Panc1 (cell line): ENCODE measurements at regions not wholly inside any gene's neighbourhood (a gene's known extent, or its start where the extent isn't known, plus 50 kb on each side); places are given as distances from the start of the nearest gene placed in this dataset.

Experiments
- ATAC-seq: fragments of 200-7000 bp; cut with Tn5 transposase; 2 replicates; pipeline ENCODE4 v1.9.1; 2020; ENCODE audit warnings: mild to moderate bottlenecking, moderate library complexity
- BruUV-seq: library from RNA; stranded (reverse); fragments of 400-500 nt; replicated peaks from 2 replicates; lab custom pipeline; 2021; lab: Mats Ljungman, UMichigan
- CTCF ChIA-PET: fragments of 300-600 bp; sonication (Branson Sonifier 250); formaldehyde crosslinking; loops from one replicate; lab custom pipeline; 2022; ENCODE audit warnings: antibody characterized with exemption; lab: Charles Lee
- POLR2A ChIA-PET: fragments of 300-600 bp; sonication (Branson Sonifier 250); formaldehyde crosslinking; loops from one replicate; lab custom pipeline; 2022; ENCODE audit warnings: antibody characterized with exemption; lab: Charles Lee
- DNase-seq: peaks from one replicate; pipeline ENCODE4 v3.0.0-alpha.2; 2010; ENCODE audit warnings: low read depth, low spot score
- H3K27ac ChIP-seq: 2 replicates; pipeline ENCODE4 v1.5.1; 2011; ENCODE audit warnings: mild to moderate bottlenecking, low read length, inconsistent platforms
- H3K27me3 ChIP-seq: fragments of 200-500 bp; sonication (Bioruptor generic); 2 replicates; pipeline ENCODE4 v1.6.0; 2014; ENCODE audit warnings: low read length, inconsistent platforms; ENCODE audit not compliant: control insufficient read depth, insufficient read depth
- H3K36me3 ChIP-seq: fragments of 200-500 bp; sonication (Bioruptor generic); 2 replicates; pipeline ENCODE4 v1.5.1; 2014; ENCODE audit warnings: inconsistent platforms, mild to moderate bottlenecking, low read length, moderate library complexity; ENCODE audit not compliant: control insufficient read depth, insufficient read depth
- H3K4me1 ChIP-seq: 2 replicates; pipeline ENCODE4 v1.5.1; 2011; ENCODE audit warnings: inconsistent platforms, mild to moderate bottlenecking, low read length, moderate library complexity; ENCODE audit not compliant: control insufficient read depth, insufficient read depth
- H3K4me3 ChIP-seq, 2 experiments: 2 replicates each; pipeline ENCODE4 v1.5.1; 2011 to 2012; ENCODE audit warnings: low read depth in 2 of 2, low read length in 2 of 2, mild to moderate bottlenecking in 2 of 2, inconsistent platforms in 1 of 2, moderate library complexity in 1 of 2
- H3K9me3 ChIP-seq: fragments of 200-500 bp; sonication (Bioruptor generic); 2 replicates; pipeline ENCODE4 v1.5.1; 2014; ENCODE audit warnings: low read depth, mild to moderate bottlenecking, inconsistent platforms, low read length, moderate library complexity; ENCODE audit not compliant: control insufficient read depth, insufficient read depth
- CTCF ChIP-seq: fragments of 450-650 bp; IDR thresholded peaks from 2 replicates; pipeline ENCODE4 v1.5.1; 2017; ENCODE audit warnings: mild to moderate bottlenecking
- POLR2AphosphoS5 ChIP-seq: IDR thresholded peaks from 2 replicates; pipeline ENCODE4 v1.6.1; 2012; ENCODE audit warnings: mild to moderate bottlenecking, low read depth, low read length, moderate library complexity
- REST ChIP-seq, 2 experiments: IDR thresholded peaks; 2 replicates each; pipeline ENCODE4 v1.6.1; 2011 to 2012; ENCODE audit warnings: low read depth in 2 of 2, control low read depth in 1 of 2, low read length in 1 of 2, mild to moderate bottlenecking in 1 of 2, moderate library complexity in 1 of 2; ENCODE audit not compliant: insufficient read depth in 1 of 2
- SIN3A ChIP-seq: IDR thresholded peaks from 2 replicates; pipeline ENCODE4 v1.6.1; 2012; ENCODE audit warnings: low read depth, mild to moderate bottlenecking, low read length, moderate library complexity, borderline replicate concordance; ENCODE audit not compliant: insufficient read depth
- TCF7L2 ChIP-seq: IDR thresholded peaks from 2 replicates; pipeline ENCODE4 v1.6.1; 2011; ENCODE audit warnings: mild to moderate bottlenecking, low read depth, low read length, inconsistent platforms
- in situ Hi-C: cut with HindIII; loops from 2 replicates; pipeline ENCODE4 v1.10.0; 2016; ENCODE audit warnings: low sequenced_read_pairs, low pct_unique_long_range_greater_than_20kb
- intact Hi-C: fragments of 100-400 bp; cut with micrococcal nuclease; formaldehyde crosslinking; loops from one replicate; pipeline ENCODE4 v1.10.0; 2022; ENCODE audit not compliant: unreplicated experiment

GRCh38 chr5:60163762-60164161, 270.2 kb upstream of the PDE4D start:
- no peak overlapping the region for H3K4me3 ChIP-seq
- CTCF ChIA-PET, result no interaction called here
- no TSS peak for BruUV-seq

GRCh38 chr5:60162441-60162840, 268.9 kb upstream of the PDE4D start:
- Histone ChIP-seq H3K36me3 (no peaks in the 10 kb centered on the region), H3K4me3 (no peak overlapping the region), H3K27me3 (no peaks in the 10 kb centered on the region), H3K27ac (no peak overlapping the region), H3K9me3 (no peaks in the 10 kb centered on the region), H3K4me1 (no peaks in the 10 kb centered on the region)
- no peak for TF ChIP-seq SIN3A
- no peak for TF ChIP-seq TCF7L2
- TF ChIP-seq REST (IDR thresholded peaks at IDR 0.05; ENCODE audit: insufficient read depth in 1 of 2, low read depth in 2 of 2, low read length in 1 of 2), result no peak
- TF ChIP-seq CTCF, result no peak
- TF ChIP-seq POLR2AphosphoS5, result no peak
- ChIA-PET CTCF (no interaction called here), POLR2A (no interaction called here)
- intact Hi-C loops (loop anchor here (5.0 kb wide), 1 partner anchor 350 kb away; no protein-coding TSS in a partner anchor), in situ Hi-C loops (no loop called here)
- ATAC-seq, result no peak
- BruUV-seq, result no TSS peak
- no peak for DNase-seq

More at GRCh38 chr5:60163762-60164161, 270.2 kb upstream of the PDE4D start:
- Histone ChIP-seq H3K36me3 (no peaks in the 10 kb centered on the region), H3K4me1 (no peaks in the 10 kb centered on the region), H3K27me3 (no peaks in the 10 kb centered on the region), H3K27ac (no peak overlapping the region), H3K9me3 (no peaks in the 10 kb centered on the region)
- TF ChIP-seq REST (IDR thresholded peaks at IDR 0.05; ENCODE audit: insufficient read depth in 1 of 2, low read depth in 2 of 2, low read length in 1 of 2), result no peak
- TF ChIP-seq CTCF, result no peak
- TF ChIP-seq POLR2AphosphoS5, result no peak
- no peak for TF ChIP-seq SIN3A
- TF ChIP-seq TCF7L2, result no peak
- POLR2A ChIA-PET, result no interaction called here
- intact Hi-C loops (loop anchor here (5.0 kb wide), 1 partner anchor 351 kb away; no protein-coding TSS in a partner anchor), in situ Hi-C loops (no loop called here)
- ATAC-seq, result no peak
- DNase-seq, result no peak
